ENCODE measurements at regions not wholly inside any gene's neighbourhood (a gene's known extent, or its start where the extent isn't known, plus 50 kb on each side); places are given as distances from the start of the nearest gene placed in this dataset.

- H3K27ac Mint-ChIP-seq (ENCODE audit: unreplicated experiment), result no peak overlapping the region
- no peaks in the 10 kb centered on the region for H3K4me1 Mint-ChIP-seq (ENCODE audit: unreplicated experiment)
- H3K36me3 Mint-ChIP-seq (ENCODE audit: low read depth, unreplicated experiment), result no peaks in the 10 kb centered on the region
- no peaks in the 10 kb centered on the region for H3K27me3 Mint-ChIP-seq (ENCODE audit: unreplicated experiment)
- DNase-seq (ENCODE audit: low spot score), result no peak
- H3K4me3 Mint-ChIP-seq (ENCODE audit: unreplicated experiment), result no peak overlapping the region
- no peak for TF ChIP-seq CTCF (IDR thresholded peaks at IDR 0.05; ENCODE audit: unreplicated experiment)
- no peaks in the 10 kb centered on the region for H3K9me3 Mint-ChIP-seq (ENCODE audit: unreplicated experiment)
These were observed 1162.6 kb upstream of the TENM4 start for GRCh38 chr11:80603472-80603871.

- Mint-ChIP-seq H3K27ac (ENCODE audit: unreplicated experiment) (no peak overlapping the region), H3K36me3 (ENCODE audit: low read depth, unreplicated experiment) (no peaks in the 10 kb centered on the region), H3K4me1 (ENCODE audit: unreplicated experiment) (peaks cover 3% of the 10 kb centered on the region), H3K9me3 (ENCODE audit: unreplicated experiment) (no peaks in the 10 kb centered on the region), H3K4me3 (ENCODE audit: unreplicated experiment) (no peak overlapping the region), H3K27me3 (ENCODE audit: unreplicated experiment) (no peaks in the 10 kb centered on the region)
- no peak for DNase-seq (ENCODE audit: low spot score)
- TF ChIP-seq CTCF (IDR thresholded peaks at IDR 0.05; ENCODE audit: unreplicated experiment), result no peak
These were observed 1158.1 kb upstream of the TENM4 start for GRCh38 chr11:80598905-80599304.

- DNase-seq (ENCODE audit: low spot score), result no peak
- peaks cover 13% of the 10 kb centered on the region for H3K4me1 Mint-ChIP-seq (ENCODE audit: unreplicated experiment)
These were observed 1155.5 kb upstream of the TENM4 start for GRCh38 chr11:80596291-80596810.

GRCh38 chr11:80595011-80595410 lies 1154.2 kb upstream of the TENM4 start:
- Mint-ChIP-seq H3K27me3 (ENCODE audit: unreplicated experiment) (no peaks in the 10 kb centered on the region), H3K36me3 (ENCODE audit: low read depth, unreplicated experiment) (no peaks in the 10 kb centered on the region), H3K4me1 (ENCODE audit: unreplicated experiment) (peaks cover 13% of the 10 kb centered on the region), H3K4me3 (ENCODE audit: unreplicated experiment) (no peak overlapping the region), H3K27ac (ENCODE audit: unreplicated experiment) (no peak overlapping the region), H3K9me3 (ENCODE audit: unreplicated experiment) (no peaks in the 10 kb centered on the region)
- DNase-seq (ENCODE audit: low spot score), result no peak
- no peak for TF ChIP-seq CTCF (IDR thresholded peaks at IDR 0.05; ENCODE audit: unreplicated experiment)

More at GRCh38 chr11:80596291-80596810, 1155.5 kb upstream of the TENM4 start:
- Mint-ChIP-seq H3K4me3 (ENCODE audit: unreplicated experiment) (no peak overlapping the region), H3K27me3 (ENCODE audit: unreplicated experiment) (no peaks in the 10 kb centered on the region), H3K9me3 (ENCODE audit: unreplicated experiment) (no peaks in the 10 kb centered on the region), H3K27ac (ENCODE audit: unreplicated experiment) (no peak overlapping the region), H3K36me3 (ENCODE audit: low read depth, unreplicated experiment) (no peaks in the 10 kb centered on the region)
- TF ChIP-seq CTCF (IDR thresholded peaks at IDR 0.05; ENCODE audit: unreplicated experiment), result no peak

- Mint-ChIP-seq H3K27me3 (ENCODE audit: unreplicated experiment) (no peaks in the 10 kb centered on the region), H3K27ac (ENCODE audit: unreplicated experiment) (no peak overlapping the region)
- DNase-seq (ENCODE audit: low spot score), result no peak
These were observed 1153.0 kb upstream of the TENM4 start for GRCh38 chr11:80593648-80594374.

More at GRCh38 chr11:80593648-80594374, 1153.0 kb upstream of the TENM4 start:
- Mint-ChIP-seq H3K36me3 (ENCODE audit: low read depth, unreplicated experiment) (no peaks in the 10 kb centered on the region), H3K4me1 (ENCODE audit: unreplicated experiment) (peaks cover 13% of the 10 kb centered on the region), H3K4me3 (ENCODE audit: unreplicated experiment) (no peak overlapping the region), H3K9me3 (ENCODE audit: unreplicated experiment) (no peaks in the 10 kb centered on the region)
- no peak for TF ChIP-seq CTCF (IDR thresholded peaks at IDR 0.05; ENCODE audit: unreplicated experiment)
